ENCODE measurements at regions not wholly inside any gene's neighbourhood (a gene's known extent, or its start where the extent isn't known, plus 50 kb on each side); places are given as distances from the start of the nearest gene placed in this dataset.

GRCh38 chr12:63025116-63025515 lies 90.2 kb upstream of the PPM1H start:
- TF ChIP-seq ZFX (IDR thresholded peaks at IDR 0.05) (no peak), CTCF (conservative IDR thresholded peaks at IDR 0.05) (no peak)

DNA sequence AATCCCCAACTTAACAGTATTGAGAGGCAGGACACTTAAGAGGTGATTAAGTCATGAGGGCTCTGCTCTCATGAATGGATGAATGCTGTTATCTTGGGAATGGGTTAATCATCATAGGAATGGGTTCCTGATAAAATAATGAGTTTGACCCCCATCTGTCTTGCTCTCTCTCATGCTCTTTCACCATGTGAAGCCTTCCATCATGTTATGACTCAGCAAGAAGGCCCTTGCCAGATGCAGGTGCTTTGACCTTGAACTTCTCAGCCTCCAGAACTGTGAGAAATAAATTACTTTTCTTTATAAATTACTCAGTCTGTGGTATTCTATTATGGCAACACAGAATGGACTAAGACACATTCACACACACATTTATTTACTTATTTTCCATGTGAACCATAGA lies 89.0 kb upstream of the PPM1H start:
- TF ChIP-seq ZFX (IDR thresholded peaks at IDR 0.05) (no peak), CTCF (conservative IDR thresholded peaks at IDR 0.05) (no peak)
- no peak overlapping the region for H3K27ac ChIP-seq

More at GRCh38 chr12:63025116-63025515, 90.2 kb upstream of the PPM1H start:
- H3K27ac ChIP-seq = no peak overlapping the region

- no peak overlapping the region for H3K27ac ChIP-seq
- no peak for TF ChIP-seq ZFX (IDR thresholded peaks at IDR 0.05)
Measured at GRCh38 chr12:63021116-63021515, 86.2 kb upstream of the PPM1H start.

GRCh38 chr12:63020269-63020668 lies 85.3 kb upstream of the PPM1H start:
- TF ChIP-seq CTCF (conservative IDR thresholded peaks at IDR 0.05) = no peak
- no peak for TF ChIP-seq ZFX (IDR thresholded peaks at IDR 0.05)
- no peak overlapping the region for H3K27ac ChIP-seq

DNA sequence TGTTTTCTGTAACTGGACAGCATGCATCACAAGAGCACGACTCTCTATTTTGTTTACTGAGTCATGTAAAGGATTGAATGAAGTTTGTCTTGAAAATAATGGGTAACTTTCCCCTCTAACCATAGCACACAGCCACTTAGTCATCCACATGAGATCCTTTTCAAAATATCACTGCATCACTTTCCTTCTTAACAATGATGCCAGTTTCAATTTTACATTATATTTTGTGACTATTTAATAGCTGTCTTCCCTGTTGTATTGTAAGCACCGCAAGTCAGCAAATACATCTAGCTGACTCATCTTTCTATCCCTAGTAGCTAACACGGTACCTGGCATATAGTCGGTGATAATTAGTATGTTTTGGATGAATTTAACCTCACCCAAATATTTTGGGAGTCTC lies 83.3 kb upstream of the PPM1H start:
- TF ChIP-seq CTCF (conservative IDR thresholded peaks at IDR 0.05) = no peak
- TF ChIP-seq ZFX (IDR thresholded peaks at IDR 0.05) = no peak
- no peak overlapping the region for H3K27ac ChIP-seq

- no peak overlapping the region for H3K27ac ChIP-seq
- no peak for TF ChIP-seq ZFX (IDR thresholded peaks at IDR 0.05)
- TF ChIP-seq CTCF (conservative IDR thresholded peaks at IDR 0.05) = no peak
Measured at GRCh38 chr12:63013302-63013701, 78.4 kb upstream of the PPM1H start.

GRCh38 chr12:63010698-63011097 lies 75.7 kb upstream of the PPM1H start:
- H3K27ac ChIP-seq = no peak overlapping the region

More at GRCh38 chr12:63010698-63011097, 75.7 kb upstream of the PPM1H start:
- TF ChIP-seq CTCF (conservative IDR thresholded peaks at IDR 0.05) = no peak
- TF ChIP-seq ZFX (IDR thresholded peaks at IDR 0.05) = no peak
